Breast epithelium (tissue), 3 donors: ENCODE measurements at regions not wholly inside any gene's neighbourhood (a gene's known extent, or its start where the extent isn't known, plus 50 kb on each side); places are given as distances from the start of the nearest gene placed in this dataset.

Source experiments
- CTCF ChIP-seq, 3 donors: fragments of 450-650 bp; IDR thresholded peaks; one replicate each; pipeline ENCODE4 v1.5.1; 2016 to 2017; ENCODE audit warnings: antibody characterized with exemption in 3 of 3, mild to moderate bottlenecking in 3 of 3, moderate library complexity in 3 of 3
- POLR2AphosphoS5 ChIP-seq, 3 donors: sonication (generic); formaldehyde crosslinking; IDR thresholded peaks; one replicate each; pipeline ENCODE4 v1.6.1; 2017; ENCODE audit warnings: antibody characterized with exemption in 3 of 3

GRCh38 chr17:83196024-83196365 is 116.6 kb downstream of the METRNL start:
- TF ChIP-seq CTCF (IDR thresholded peaks at IDR 0.05) (no peak), POLR2AphosphoS5 (IDR thresholded peaks at IDR 0.05) (no peak)
